Adrenal gland (tissue), 5 donors: ENCODE measurements at regions not wholly inside any gene's neighbourhood (a gene's known extent, or its start where the extent isn't known, plus 50 kb on each side); places are given as distances from the start of the nearest gene placed in this dataset.

Experiments used
- POLR2A ChIP-seq, 2 donors: fragments of 450-650 bp; IDR thresholded peaks; one replicate each; pipeline ENCODE4 v1.6.1; 2017; ENCODE audit warnings: antibody characterized with exemption in 2 of 2, mild to moderate bottlenecking in 2 of 2, moderate library complexity in 1 of 2
- TF ChIP-seq, protein P1 (sequence below), 6 experiments: fragments of 450-650 bp in 4 of 6; fragments of 200-600 bp in 2 of 6; sonication (generic) in 1 of 6; IDR thresholded peaks; 1 replicate in 5 of 6; 2 replicates in 1 of 6; pipeline versions ENCODE4 v1.5.1 to v1.8.0; 2016 to 2021; ENCODE audit warnings: antibody characterized with exemption in 6 of 6, mild to moderate bottlenecking in 2 of 6, moderate library complexity in 1 of 6
- donor health status: DM: no; HTN: no; CAD: no.

- TF ChIP-seq, protein P1, sequence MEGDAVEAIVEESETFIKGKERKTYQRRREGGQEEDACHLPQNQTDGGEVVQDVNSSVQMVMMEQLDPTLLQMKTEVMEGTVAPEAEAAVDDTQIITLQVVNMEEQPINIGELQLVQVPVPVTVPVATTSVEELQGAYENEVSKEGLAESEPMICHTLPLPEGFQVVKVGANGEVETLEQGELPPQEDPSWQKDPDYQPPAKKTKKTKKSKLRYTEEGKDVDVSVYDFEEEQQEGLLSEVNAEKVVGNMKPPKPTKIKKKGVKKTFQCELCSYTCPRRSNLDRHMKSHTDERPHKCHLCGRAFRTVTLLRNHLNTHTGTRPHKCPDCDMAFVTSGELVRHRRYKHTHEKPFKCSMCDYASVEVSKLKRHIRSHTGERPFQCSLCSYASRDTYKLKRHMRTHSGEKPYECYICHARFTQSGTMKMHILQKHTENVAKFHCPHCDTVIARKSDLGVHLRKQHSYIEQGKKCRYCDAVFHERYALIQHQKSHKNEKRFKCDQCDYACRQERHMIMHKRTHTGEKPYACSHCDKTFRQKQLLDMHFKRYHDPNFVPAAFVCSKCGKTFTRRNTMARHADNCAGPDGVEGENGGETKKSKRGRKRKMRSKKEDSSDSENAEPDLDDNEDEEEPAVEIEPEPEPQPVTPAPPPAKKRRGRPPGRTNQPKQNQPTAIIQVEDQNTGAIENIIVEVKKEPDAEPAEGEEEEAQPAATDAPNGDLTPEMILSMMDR (IDR thresholded peaks at IDR 0.05), result no peak
- no peak for TF ChIP-seq POLR2A (IDR thresholded peaks at IDR 0.05)
These were observed 682.1 kb upstream of the SOX9 start for GRCh38 chr17:71438631-71439146.
